CD4-positive, alpha-beta T cell (primary cell): ENCODE measurements at regions not wholly inside any gene's neighbourhood (a gene's known extent, or its start where the extent isn't known, plus 50 kb on each side); places are given as distances from the start of the nearest gene placed in this dataset.

Experiments
- ATAC-seq: fragments of 200-7000 bp; cut with Tn5 transposase; one replicate; pipeline ENCODE4 v1.10.0; 2022; ENCODE audit warnings: mild to moderate bottlenecking; ENCODE audit not compliant: poor library complexity
- CTCF ChIA-PET: fragments of 350-600 bp; sonication (Branson Sonifier 250); formaldehyde crosslinking; loops from one replicate; lab custom pipeline; 2021; ENCODE audit warnings: antibody characterized with exemption, inconsistent platforms; lab: Charles Lee
- POLR2A ChIA-PET: fragments of 350-600 bp; sonication (Branson Sonifier 250); formaldehyde crosslinking; loops from one replicate; lab custom pipeline; 2021; ENCODE audit warnings: antibody characterized with exemption, inconsistent platforms; lab: Charles Lee
- DNase-seq, 14 experiments: peaks; one replicate each; pipeline ENCODE4 v3.0.0-alpha.2; 2013 to 2020; ENCODE audit warnings: mixed read lengths in 2 of 14
- H3K27ac ChIP-seq, 2 donors: one replicate each; pipeline versions ENCODE4 v1.5.1 to v1.7.0; 2013; ENCODE audit warnings: low read length in 2 of 2, low read depth in 1 of 2, mild to moderate bottlenecking in 1 of 2
- H3K27me3 ChIP-seq, 2 experiments: 1 replicate in 1 of 2; 2 replicates in 1 of 2; pipeline versions ENCODE4 v1.6.1 to v1.7.0; 2013; ENCODE audit warnings: low read length in 2 of 2, control low read depth in 1 of 2, mild to moderate bottlenecking in 1 of 2, moderate library complexity in 1 of 2; ENCODE audit not compliant: insufficient read depth in 2 of 2, control insufficient read depth in 1 of 2
- H3K36me3 ChIP-seq: one replicate; pipeline ENCODE4 v1.6.1; 2013; ENCODE audit warnings: low read length, control low read depth; ENCODE audit not compliant: insufficient read depth
- H3K4me1 ChIP-seq: one replicate; pipeline ENCODE4 v1.6.1; 2013; ENCODE audit warnings: low read length, control low read depth; ENCODE audit not compliant: insufficient read depth
- H3K4me3 ChIP-seq: one replicate; pipeline ENCODE4 v1.5.1; 2013; ENCODE audit warnings: mild to moderate bottlenecking, low read length, moderate library complexity
- H3K9me3 ChIP-seq, 2 experiments: 1 replicate in 1 of 2; 2 replicates in 1 of 2; pipeline versions ENCODE4 v1.6.1 to v1.7.0; 2013; ENCODE audit warnings: low read length in 2 of 2, mild to moderate bottlenecking in 2 of 2, control low read depth in 1 of 2, moderate library complexity in 1 of 2; ENCODE audit not compliant: control insufficient read depth in 1 of 2, insufficient read depth in 1 of 2
- H3K27ac Mint-ChIP-seq: one replicate; pipeline ENCODE4 v1.8.0; 2020; ENCODE audit warnings: mixed read lengths
- H3K27me3 Mint-ChIP-seq: one replicate; pipeline ENCODE4 v1.8.0; 2021; ENCODE audit warnings: mixed read lengths
- H3K36me3 Mint-ChIP-seq: one replicate; pipeline ENCODE4 v1.8.0; 2021; ENCODE audit warnings: low read depth, mixed read lengths
- H3K4me1 Mint-ChIP-seq: one replicate; pipeline ENCODE4 v1.8.0; 2021; ENCODE audit warnings: low read depth, mixed read lengths
- H3K4me3 Mint-ChIP-seq: one replicate; pipeline ENCODE4 v1.8.0; 2020; ENCODE audit warnings: mild to moderate bottlenecking, mixed read lengths
- H3K9me3 Mint-ChIP-seq: one replicate; pipeline ENCODE4 v1.8.0; 2020; ENCODE audit warnings: mixed read lengths
- CTCF ChIP-seq: fragments of 200-600 bp; IDR thresholded peaks from one replicate; pipeline ENCODE4 v1.8.0; 2022; ENCODE audit warnings: antibody characterized with exemption, mild to moderate bottlenecking
- intact Hi-C, 2 experiments: fragments of 100-400 bp; cut with DNase I in 1 of 2; cut with micrococcal nuclease in 1 of 2; formaldehyde crosslinking; loops; one replicate each; pipeline versions ENCODE4 v1.15.1 to v1.9.0; 2023 to 2025; cut with DNase I, micrococcal nuclease

GRCh38 chr11:127425281-127425680, 424.7 kb upstream of the KIRREL3 start:
- Mint-ChIP-seq H3K9me3 (no peaks in the 10 kb centered on the region), H3K27me3 (peaks cover 4% of the 10 kb centered on the region), H3K4me3 (no peak overlapping the region), H3K4me1 (no peaks in the 10 kb centered on the region), H3K36me3 (no peaks in the 10 kb centered on the region), H3K27ac (no peak overlapping the region)
- Histone ChIP-seq H3K4me1 (no peaks in the 10 kb centered on the region), H3K9me3 (peaks cover 0 to 3% of the 10 kb centered on the region in 2 experiments), H3K36me3 (no peaks in the 10 kb centered on the region), H3K4me3 (no peak overlapping the region), H3K27me3 (no peaks in the 10 kb centered on the region), H3K27ac (no peak overlapping the region)
- DNase-seq (no peak), ATAC-seq (no peak)
- TF ChIP-seq CTCF, result no peak
- POLR2A ChIA-PET, result no interaction called here
- intact Hi-C loops, result no loop called here
- CTCF ChIA-PET, result no interaction called here

GRCh38 chr11:127424661-127425060, 424.1 kb upstream of the KIRREL3 start:
- no peaks in the 10 kb centered on the region for H3K27me3 ChIP-seq
- no peaks in the 10 kb centered on the region for H3K9me3 Mint-ChIP-seq
- TF ChIP-seq CTCF, result no peak
- H3K9me3 ChIP-seq, result peaks cover 0 to 3% of the 10 kb centered on the region in 2 experiments
- peaks cover 4% of the 10 kb centered on the region for H3K27me3 Mint-ChIP-seq
- DNase-seq, result no peak
- ATAC-seq, result no peak
- ChIA-PET POLR2A (no interaction called here), CTCF (no interaction called here)
- H3K36me3 Mint-ChIP-seq, result no peaks in the 10 kb centered on the region
- H3K4me3 ChIP-seq, result no peak overlapping the region
- no peaks in the 10 kb centered on the region for H3K4me1 ChIP-seq
- H3K27ac ChIP-seq, result no peak overlapping the region
- H3K4me3 Mint-ChIP-seq, result no peak overlapping the region
- intact Hi-C loops, result no loop called here
- H3K36me3 ChIP-seq, result no peaks in the 10 kb centered on the region
- no peak overlapping the region for H3K27ac Mint-ChIP-seq
- no peaks in the 10 kb centered on the region for H3K4me1 Mint-ChIP-seq

- ATAC-seq (no peak), DNase-seq (no peak)
- H3K36me3 ChIP-seq, result no peaks in the 10 kb centered on the region
- Mint-ChIP-seq H3K4me1 (no peaks in the 10 kb centered on the region), H3K9me3 (peaks cover 5% of the 10 kb centered on the region), H3K27me3 (peaks cover 4% of the 10 kb centered on the region), H3K36me3 (no peaks in the 10 kb centered on the region), H3K27ac (no peak overlapping the region), H3K4me3 (no peak overlapping the region)
- intact Hi-C loops, result no loop called here
- H3K4me1 ChIP-seq, result no peaks in the 10 kb centered on the region
- TF ChIP-seq CTCF, result no peak
- no peak overlapping the region for H3K27ac ChIP-seq
- H3K9me3 ChIP-seq, result peaks cover 0 to 3% of the 10 kb centered on the region in 2 experiments
- CTCF ChIA-PET, result no interaction called here
- POLR2A ChIA-PET, result no interaction called here
- H3K27me3 ChIP-seq, result no peaks in the 10 kb centered on the region
- no peak overlapping the region for H3K4me3 ChIP-seq
Observed at GRCh38 chr11:127420139-127420538, 419.6 kb upstream of the KIRREL3 start.
